G401 (cell line): ENCODE measurements at regions not wholly inside any gene's neighbourhood (a gene's known extent, or its start where the extent isn't known, plus 50 kb on each side); places are given as distances from the start of the nearest gene placed in this dataset.
A peak's percentile ranks its signal among the peaks of the same experiment; 100 is the strongest.
"Not testable (repeated sequence)": the region's sequence is repeated elsewhere in the genome, so short reads cannot be mapped to it uniquely, and the experiment has no call there.

Source experiments
- DNase-seq: peaks from one replicate; pipeline ENCODE4 v3.0.0-alpha.2; 2015; ENCODE audit warnings: low spot score
- in situ Hi-C: cut with HindIII; loops from 2 replicates; pipeline ENCODE4 v1.10.0; 2016; ENCODE audit warnings: low sequenced_read_pairs, mixed read lengths

DNA sequence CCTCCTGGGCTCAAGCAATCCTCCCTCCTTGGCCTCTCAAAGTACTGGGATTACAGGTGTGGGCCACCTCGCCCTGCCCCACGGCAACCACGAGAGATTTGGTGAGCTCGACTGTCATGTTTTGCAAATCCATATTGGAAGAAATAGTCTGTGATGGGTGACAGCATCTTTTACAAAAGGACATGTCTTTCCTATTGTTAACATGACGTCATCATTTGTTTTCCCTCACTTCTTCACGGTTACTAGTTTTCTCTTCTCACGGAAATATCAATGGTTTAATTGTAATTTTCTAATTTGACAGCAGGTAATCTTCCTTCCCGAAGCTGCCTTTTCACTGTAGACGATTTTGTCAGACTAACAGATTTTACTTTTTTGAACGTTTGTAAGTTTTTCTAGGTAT is 110.8 kb upstream of the GREM2 start:
- in situ Hi-C loops, result no loop called here
- no peak for DNase-seq

DNA sequence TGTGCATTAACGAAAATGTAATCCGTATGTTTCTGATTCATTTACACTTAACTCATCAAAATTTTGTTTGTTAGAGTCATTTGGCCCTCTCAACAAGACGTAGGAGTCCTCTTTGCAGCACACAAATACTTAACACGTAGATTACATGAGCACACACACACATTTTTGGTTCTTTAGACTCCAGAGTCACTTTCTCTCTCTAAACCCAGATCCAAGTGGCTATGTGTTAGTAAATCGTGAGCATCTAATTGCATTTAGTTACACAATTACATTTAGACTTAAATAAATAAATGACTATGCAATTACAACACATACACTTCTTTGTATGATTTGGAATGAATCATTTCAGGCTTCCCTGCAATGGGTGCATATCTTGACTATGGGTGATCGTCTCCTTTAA is 109.0 kb upstream of the GREM2 start:
- in situ Hi-C loops, result no loop called here
- no peak for DNase-seq

DNA sequence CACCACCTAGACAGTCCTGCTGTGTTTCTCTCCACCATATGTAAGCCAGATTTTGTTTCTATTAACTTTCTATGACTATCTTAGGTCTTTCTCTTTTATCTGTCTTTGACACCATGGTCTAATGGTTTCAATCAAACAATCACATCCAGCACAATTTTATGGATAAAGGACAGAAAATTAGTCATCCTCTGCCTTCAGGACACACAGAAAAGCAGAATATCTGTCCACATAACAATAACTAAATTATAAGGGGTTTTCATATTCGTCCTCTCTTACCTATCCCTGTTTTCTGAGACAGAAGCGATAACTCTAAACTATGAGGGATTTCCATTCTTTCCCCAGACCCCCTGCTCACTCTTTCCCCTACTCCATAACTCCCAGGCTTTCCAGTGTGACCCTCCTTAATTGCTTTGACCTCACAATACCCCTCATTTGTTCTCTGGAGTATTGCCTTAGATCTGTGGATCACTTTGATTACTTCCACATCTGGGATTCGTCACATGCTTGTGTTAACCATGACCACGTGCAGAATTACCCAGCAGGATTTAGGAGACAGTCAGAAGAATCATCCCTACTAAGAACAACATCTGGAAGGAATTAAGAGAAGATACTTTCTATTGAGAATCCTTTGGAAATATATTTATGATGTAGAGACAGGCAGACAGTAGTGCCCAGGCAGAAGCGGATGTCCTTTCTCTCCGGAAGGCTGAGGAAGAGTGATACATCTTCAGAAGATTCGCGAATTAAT is 108.2 kb upstream of the GREM2 start:
- no peak for DNase-seq
- in situ Hi-C loops, result no loop called here

DNA sequence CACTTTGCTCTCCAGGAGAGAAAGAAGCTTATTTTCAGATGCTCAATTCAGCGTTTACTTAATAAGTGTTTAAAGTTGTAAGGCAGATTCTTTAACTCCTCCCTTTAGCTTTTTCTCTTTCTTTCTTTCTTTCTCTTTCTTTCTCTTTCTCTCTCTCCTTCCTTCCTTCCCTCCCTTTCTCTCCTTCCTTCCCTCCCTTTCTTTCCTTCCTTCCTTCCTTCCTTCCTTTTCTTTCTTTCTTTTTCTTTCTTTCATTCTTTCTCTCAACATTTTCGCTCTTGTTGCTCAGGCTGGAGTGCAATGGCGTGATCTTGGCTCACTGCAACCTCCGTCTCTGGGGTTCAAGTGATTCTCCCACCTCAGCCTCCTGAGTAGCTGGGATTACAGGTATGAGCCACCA is 104.6 kb upstream of the GREM2 start:
- in situ Hi-C loops, DNase-seq: not testable (repeated sequence)

DNA sequence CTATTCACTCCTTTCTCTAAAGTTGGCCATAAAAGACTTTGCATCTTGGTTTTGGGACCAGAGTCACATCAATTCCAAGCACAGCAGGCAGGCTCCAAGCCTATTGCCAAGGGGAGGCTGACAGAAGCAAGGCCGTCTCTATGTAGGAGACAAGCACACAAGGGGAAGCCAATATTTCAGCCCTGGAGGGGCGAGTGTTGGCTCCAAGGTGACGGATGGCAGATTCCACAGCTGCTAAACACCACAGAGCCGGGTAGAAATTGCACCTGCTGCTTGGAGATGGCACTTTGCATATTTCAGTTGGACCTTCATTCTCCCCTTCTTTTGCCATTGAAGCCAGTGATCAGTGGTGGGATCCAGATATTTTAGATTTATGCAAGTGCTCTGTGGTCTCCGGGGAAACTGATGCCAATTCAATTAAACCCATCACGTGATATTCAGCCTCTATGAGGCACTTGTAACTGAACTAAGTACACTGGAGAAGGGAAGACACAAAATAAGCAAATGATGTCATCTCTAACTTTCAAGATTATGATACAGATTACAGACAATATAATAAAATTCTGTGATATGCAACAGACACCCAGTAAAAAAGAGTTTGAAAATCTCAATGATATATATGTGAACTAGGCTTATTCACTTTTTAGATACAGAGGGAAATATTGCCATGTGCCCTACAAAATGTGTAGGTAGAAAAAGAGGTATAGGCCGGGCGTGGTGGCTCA is 102.8 kb upstream of the GREM2 start:
- DNase-seq, result no peak
- in situ Hi-C loops, result no loop called here

DNA sequence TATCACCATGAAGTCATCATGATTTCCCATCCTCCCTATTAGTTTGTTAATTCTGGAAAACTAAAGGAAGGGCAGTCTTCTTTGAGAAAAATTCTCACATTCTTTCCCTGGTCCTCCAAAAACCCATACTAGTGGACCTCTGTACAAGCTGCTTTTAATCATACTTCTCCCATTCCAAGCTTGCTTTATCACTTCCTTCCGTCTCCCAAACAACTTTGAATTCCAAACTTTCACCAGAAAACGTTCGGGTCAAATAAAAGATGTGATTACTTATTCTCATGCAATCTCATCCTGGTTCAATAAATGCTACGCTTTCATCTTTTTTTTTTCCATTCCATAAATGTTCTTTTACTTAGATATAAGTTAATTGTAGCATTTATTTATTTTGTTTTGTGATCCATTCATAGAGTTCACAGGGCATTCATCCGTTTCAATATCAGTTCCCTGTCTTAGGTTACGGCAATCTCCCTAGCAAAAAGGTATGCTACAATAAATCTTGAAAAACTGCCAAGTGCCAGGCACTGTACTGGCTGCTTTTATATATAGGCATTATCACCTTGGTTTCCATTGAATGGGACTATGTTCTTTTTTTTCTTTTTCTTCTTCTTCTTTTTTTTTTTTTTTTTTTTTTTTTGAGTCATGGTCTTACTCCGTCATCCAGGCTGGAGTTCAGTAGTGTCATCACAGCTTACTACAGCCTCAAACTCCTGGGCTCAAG is 100.2 kb upstream of the GREM2 start:
- in situ Hi-C loops, result no loop called here
- DNase-seq, result no peak

DNA sequence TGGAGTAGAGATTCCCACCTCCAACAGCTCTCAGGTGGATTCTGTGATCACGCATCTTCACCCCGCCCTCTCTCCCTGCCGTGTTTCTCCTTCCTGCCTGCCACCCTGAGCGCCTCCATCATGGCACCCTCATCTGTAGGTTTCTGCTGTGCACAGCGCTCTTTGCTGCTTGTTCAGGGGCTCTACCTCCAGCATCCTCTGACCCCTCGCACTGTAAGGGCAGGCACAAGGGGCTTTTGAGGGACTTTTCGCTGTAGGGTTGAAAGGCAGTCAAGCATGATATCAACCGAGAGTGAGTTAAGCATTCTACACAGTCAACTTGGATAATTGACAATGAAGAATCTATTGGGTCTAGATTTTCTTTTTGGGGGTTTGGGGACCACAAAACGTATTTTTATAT is 99.1 kb upstream of the GREM2 start:
- DNase-seq, result no peak
- in situ Hi-C loops, result no loop called here

DNA sequence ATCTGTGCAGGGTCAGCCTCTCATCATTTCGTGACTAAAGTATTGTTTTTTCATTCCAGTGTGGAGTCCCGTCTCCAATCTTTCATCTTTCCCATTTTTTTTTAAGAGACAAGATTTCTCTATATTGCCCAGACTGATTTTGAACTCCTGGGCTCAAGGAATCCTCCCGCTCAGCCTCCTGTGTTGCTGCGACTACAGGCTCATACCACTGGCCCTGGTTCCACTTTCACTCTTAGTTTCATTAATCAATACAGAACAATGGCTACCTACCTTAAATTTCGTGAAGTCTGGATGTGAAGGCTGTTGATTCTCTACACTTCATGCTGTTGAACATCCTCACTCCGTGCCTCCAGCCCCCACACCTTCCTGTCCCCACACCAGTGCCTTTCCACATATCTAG is 97.7 kb upstream of the GREM2 start:
- DNase-seq, result no peak
- in situ Hi-C loops, result no loop called here

DNA sequence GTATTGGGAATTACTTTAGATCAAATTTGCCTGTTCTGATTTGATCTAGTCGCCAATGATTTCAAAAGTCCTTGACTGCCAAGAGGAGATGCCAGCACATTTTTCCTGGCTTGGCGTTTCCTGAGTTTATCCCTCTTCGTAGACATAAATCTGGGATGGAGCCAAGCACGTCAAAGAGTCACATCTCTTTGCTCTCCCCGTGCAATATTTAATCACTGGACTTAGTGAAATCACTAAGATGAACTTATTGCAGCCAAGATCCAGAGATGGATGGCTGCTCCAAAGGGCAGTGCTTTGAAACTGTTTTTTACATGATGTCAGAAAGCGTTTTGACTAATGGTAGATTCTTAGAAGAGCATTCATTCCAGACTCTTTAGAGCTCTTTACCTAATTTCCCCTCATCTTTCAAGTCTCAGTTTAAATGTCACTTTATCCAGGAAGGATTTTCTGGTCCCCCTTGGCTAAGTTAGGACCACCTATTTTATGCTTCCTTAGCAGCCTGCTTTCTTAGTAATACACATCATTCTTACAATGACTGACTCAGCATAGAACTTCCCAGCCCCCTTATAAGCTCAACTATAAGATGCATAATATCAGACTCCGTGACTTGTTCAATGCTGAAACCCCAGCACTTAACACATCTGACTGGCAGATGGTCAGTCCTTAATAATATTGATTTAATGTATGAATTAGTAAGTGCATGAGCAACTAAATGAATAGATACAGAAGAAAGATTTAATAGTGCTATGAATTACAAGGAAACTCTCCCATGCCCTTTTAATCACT is 94.4 kb upstream of the GREM2 start:
- DNase-seq, result no peak
- in situ Hi-C loops, result no loop called here

DNA sequence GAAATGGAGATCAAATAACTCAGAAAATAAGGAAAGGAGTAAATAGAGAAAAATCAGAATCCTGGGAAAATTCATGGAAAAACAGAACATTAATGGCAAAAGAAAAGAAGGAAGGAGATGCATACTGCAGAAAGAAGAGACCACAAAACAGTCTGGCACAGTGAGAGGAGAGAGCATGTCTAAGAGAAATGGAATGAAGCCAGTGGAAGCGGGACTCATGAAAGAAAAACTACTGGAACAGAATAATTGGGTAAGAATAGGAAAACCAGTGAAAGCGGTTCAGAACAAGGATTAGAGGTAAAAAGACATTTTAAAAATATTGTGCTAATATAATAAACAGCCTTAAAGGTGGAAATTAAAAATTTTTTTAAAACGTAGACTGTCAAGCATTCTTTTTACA is 93.6 kb upstream of the GREM2 start:
- peak; percentile 14 for DNase-seq

DNA sequence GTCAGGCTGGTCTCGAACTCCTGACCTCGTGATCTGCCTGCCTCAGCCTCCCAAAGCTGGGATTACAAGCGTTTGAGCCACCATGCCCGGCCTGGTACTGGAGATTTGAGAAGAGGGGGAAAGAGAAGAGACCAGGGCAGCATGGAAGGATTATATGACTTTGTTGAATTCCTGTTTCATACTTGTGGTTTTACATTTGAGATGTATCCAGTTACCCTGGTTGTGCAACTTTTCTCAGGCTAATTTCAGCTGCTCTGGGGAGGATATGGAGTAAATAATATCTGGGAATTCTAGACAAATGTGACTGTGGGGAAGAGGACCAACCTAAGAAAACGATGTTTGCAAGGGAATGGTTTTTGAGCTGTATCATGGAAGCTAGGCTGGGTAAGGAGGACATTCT is 89.5 kb upstream of the GREM2 start:
- in situ Hi-C loops, result no loop called here
- no peak for DNase-seq

More for the DNA sequence above, 93.6 kb upstream of the GREM2 start:
- in situ Hi-C loops, result no loop called here

DNA sequence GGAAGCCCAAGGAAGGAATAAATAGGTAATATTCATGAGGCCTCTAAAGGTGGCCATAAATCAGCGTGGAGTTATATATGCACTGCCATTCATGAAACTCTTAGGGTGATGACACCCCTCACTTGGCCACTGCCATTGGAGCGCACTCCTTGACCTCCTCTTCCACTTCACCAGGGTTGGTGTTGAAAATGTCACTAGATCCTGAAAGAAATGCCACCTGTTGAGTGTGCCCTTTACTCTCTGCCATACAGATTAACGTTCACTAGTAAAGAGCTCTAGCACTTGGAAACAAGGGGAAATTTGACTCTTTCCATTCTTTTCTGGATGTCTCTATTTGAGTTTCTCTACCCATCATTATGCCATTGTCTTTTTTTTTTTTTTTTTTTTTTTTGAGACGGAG is 83.5 kb upstream of the GREM2 start:
- no peak for DNase-seq
- in situ Hi-C loops, result no loop called here

DNA sequence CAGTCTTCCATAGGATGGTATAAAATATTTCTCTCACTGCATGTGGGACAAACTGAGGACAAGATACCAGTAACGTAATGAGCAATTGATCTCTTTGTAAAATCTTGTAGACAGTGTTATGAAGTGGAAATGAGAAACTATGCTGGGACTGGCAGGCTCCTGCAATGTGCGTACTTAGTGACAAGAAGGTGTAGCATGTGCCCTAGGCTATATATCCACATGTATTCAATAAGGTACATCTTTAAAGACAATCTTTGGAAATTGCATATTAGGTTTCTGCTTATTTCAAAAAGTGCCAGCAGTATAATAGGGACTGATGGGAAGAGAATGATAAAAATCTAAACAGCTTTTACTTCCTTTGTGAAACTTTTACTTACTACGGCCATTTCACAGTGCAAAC is 81.9 kb upstream of the GREM2 start:
- in situ Hi-C loops, result no loop called here
- no peak for DNase-seq

DNA sequence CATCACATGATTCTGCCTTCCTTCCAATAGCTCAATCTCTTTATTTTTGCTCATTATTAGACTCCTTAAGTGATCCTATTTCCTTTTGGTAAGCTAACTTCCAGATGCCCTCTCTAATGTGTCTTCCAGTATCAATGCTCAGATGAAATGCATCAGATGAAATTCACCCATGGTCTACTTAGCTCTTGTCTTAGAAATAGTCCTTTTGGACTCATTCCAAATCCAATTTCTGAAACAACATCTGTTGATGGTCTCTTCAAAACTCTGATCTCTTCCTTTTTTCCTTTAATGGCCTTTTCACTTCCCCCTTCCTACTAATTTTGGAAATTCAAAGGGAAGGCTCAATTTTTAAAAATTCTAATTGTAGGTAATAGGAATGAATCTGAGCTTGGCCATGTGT is 81.1 kb upstream of the GREM2 start:
- DNase-seq, result no peak
- in situ Hi-C loops, result no loop called here

DNA sequence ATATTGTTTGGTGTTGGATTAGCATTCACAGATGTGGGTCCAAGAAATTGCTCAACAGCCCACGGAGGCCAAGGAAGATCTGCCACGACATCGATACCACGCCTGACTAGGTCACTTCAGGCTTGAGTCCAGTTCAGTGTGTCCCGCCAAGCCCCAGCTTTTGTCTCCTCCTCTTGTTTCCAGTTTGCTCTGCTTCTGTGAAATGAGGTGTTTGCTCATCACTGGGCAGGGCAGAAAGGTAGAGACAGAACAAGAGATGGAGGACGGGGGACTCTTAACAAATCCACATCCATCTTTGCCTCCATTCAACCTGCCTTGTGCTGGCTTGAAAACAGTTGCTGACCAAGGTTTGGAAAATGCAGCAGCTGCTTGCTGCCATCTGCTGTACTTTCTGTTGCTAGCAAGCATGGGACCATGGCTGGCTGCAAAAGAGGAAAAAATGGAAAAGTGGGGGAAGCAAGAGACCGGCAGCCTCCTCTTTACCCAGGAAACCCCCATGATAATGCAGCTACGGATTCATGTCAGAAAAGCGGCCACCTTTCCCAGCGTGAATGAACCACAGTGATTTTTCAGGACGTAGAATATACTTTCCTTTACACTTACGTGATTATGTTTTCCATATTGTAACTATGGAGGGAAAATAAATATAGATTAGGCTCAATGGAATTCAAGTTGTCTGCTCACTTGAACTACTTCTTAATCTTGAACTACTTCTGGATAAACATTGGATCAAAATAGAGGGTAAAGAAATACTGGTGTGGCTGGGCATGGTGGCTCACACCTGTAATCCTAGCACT is 80.2 kb upstream of the GREM2 start:
- in situ Hi-C loops, result no loop called here
- DNase-seq, result peak; percentile 65

DNA sequence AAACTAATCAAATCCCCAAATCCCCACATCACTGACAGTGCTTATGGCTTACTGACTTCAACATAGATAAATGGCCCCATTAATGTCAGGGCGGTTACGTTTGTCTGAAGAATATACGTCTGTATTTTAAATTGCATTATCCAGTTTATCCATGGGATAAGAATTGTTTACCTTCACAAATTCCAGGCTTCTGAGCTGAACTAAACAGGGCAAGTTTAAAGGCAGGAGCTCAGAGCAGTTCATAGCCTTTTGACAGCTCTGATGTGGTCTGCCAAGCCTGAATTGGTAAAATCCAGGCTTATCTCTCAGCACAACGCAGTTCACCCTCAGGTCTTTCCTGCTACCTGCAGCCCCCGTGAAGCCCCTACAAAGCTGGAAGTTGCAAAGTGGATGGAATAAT is 79.5 kb upstream of the GREM2 start:
- in situ Hi-C loops, result no loop called here

DNA sequence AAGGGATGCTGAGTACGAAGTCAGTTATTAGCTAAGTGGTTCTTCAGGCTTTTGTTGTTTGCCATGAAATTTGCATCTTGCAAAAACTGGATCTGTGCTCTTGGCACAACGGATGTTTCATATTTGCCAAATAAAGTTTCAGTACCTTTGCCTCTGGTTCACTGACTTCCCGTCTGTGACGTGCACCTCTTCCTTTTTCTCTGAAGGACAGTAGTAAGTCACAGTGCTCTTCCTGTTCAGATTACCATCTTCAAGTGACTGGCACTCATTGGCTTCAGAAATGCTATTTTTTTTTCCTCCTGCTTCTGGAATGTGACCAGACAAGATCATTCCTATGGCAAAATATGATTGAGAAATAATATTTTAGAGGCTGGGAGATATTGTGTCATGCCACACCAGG is 75.9 kb upstream of the GREM2 start:
- DNase-seq, result no peak
- in situ Hi-C loops, result no loop called here

More for the DNA sequence above, 79.5 kb upstream of the GREM2 start:
- no peak for DNase-seq

DNA sequence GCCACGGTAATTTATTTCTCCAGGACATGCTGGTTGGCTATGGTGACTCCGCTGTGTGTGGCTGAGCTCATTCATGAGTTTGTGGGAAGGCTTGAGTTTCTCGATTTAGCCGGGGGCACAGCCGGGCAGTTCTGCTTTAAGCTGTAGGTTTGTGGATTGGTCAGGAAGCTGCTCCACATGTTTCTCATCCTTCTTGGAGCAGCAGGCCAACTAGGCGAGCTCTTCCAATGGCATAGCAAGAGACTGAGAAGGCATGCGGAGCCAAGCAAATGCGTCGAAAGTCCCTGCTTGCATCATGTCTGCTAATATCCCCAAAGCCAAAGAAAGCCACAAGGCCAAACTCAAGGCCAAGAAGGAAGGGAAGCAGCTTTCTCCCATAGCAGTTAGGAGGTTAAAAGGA is 71.6 kb upstream of the GREM2 start:
- no peak for DNase-seq
- in situ Hi-C loops, result no loop called here

DNA sequence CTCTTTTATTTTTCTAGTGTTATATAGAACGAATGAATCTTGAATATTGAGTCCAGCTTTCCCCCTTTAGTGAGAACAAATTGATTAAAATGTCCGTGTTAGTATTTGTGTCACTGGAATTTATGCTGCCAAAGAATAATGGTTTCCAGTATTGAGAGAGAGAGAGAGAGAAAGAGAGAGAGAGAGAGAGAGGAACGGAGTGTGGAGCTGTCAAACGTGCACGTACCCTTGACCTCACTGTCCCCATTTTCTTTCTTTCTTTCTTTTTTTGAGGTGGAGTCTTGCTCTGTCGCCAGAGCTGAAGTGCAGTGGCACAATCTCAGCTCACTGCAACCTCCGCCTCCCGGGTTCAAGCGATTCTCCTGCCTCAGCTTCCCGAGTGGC is 70.9 kb upstream of the GREM2 start:
- no peak for DNase-seq
- in situ Hi-C loops, result no loop called here
